Mucosa of descending colon (tissue), 3 donors: ENCODE measurements at regions not wholly inside any gene's neighbourhood (a gene's known extent, or its start where the extent isn't known, plus 50 kb on each side); places are given as distances from the start of the nearest gene placed in this dataset.

Experiments
- ATAC-seq: fragments of 200-7000 bp; cut with Tn5 transposase; one replicate; pipeline ENCODE4 v1.9.1; 2020; ENCODE audit warnings: mild to moderate bottlenecking, moderate library complexity
- DNase-seq, 3 donors: peaks; one replicate each; pipeline ENCODE4 v3.0.0-alpha.2; 2020
- H3K36me3 ChIP-seq: fragments of 200-600 bp; one replicate; pipeline ENCODE4 v1.8.0; 2021; ENCODE audit warnings: low read depth, mild to moderate bottlenecking
- H3K4me1 ChIP-seq: fragments of 200-600 bp; one replicate; pipeline ENCODE4 v1.8.0; 2021; ENCODE audit warnings: low read depth, mild to moderate bottlenecking
- H3K4me3 ChIP-seq: fragments of 200-600 bp; one replicate; pipeline ENCODE4 v1.8.0; 2021; ENCODE audit warnings: mild to moderate bottlenecking
- H3K9me3 ChIP-seq: fragments of 200-600 bp; one replicate; pipeline ENCODE4 v1.8.0; 2021; ENCODE audit warnings: mild to moderate bottlenecking
- CTCF ChIP-seq: fragments of 200-600 bp; IDR thresholded peaks from one replicate; pipeline ENCODE4 v1.8.0; 2022; ENCODE audit warnings: antibody characterized with exemption, mild to moderate bottlenecking
- intact Hi-C, 2 donors: fragments of 100-400 bp; cut with DNase I in 1 of 2; cut with micrococcal nuclease in 1 of 2; formaldehyde crosslinking; loops; one replicate each; pipeline versions ENCODE4 v1.11.0 to v1.11.1; 2022; cut with DNase I, micrococcal nuclease
- donor health status: DM: no; HTN: no; CAD: no; lungs with moderate emphysema.
- donor health status: DM: no; HTN: no; CAD: no.
- donor health status: DM: no; HTN: yes; CAD: no.

- DNase-seq (no peak), ATAC-seq (no peak)
- H3K4me3 ChIP-seq = no peak overlapping the region
- no peaks in the 10 kb centered on the region for H3K4me1 ChIP-seq
- no peak for TF ChIP-seq CTCF
- intact Hi-C loops = no loop called here
- H3K36me3 ChIP-seq = no peaks in the 10 kb centered on the region
- no peaks in the 10 kb centered on the region for H3K9me3 ChIP-seq
Observed at GRCh38 chr17:5862395-5862794, 207.8 kb upstream of the WSCD1 start.

GRCh38 chr17:5864741-5865657, 205.2 kb upstream of the WSCD1 start:
- no peaks in the 10 kb centered on the region for H3K4me1 ChIP-seq
- H3K36me3 ChIP-seq = no peaks in the 10 kb centered on the region
- no peaks in the 10 kb centered on the region for H3K9me3 ChIP-seq
- DNase-seq (no peak), ATAC-seq (no peak)
- no peak overlapping the region for H3K4me3 ChIP-seq
- intact Hi-C loops = no loop called here
- no peak for TF ChIP-seq CTCF

- intact Hi-C loops = no loop called here
- Histone ChIP-seq H3K36me3 (no peaks in the 10 kb centered on the region), H3K9me3 (no peaks in the 10 kb centered on the region), H3K4me3 (no peak overlapping the region), H3K4me1 (no peaks in the 10 kb centered on the region)
- no peak for TF ChIP-seq CTCF
- ATAC-seq (no peak), DNase-seq (no peak)
Observed at GRCh38 chr17:5866978-5867377, 203.2 kb upstream of the WSCD1 start.

GRCh38 chr17:5869041-5869745, 201.0 kb upstream of the WSCD1 start:
- TF ChIP-seq CTCF = no peak
- intact Hi-C loops = no loop called here
- no peaks in the 10 kb centered on the region for H3K36me3 ChIP-seq
- ATAC-seq (no peak), DNase-seq (no peak)
- no peak overlapping the region for H3K4me3 ChIP-seq
- H3K9me3 ChIP-seq = no peaks in the 10 kb centered on the region
- no peaks in the 10 kb centered on the region for H3K4me1 ChIP-seq

- Histone ChIP-seq H3K9me3 (no peaks in the 10 kb centered on the region), H3K4me1 (no peaks in the 10 kb centered on the region), H3K36me3 (no peaks in the 10 kb centered on the region), H3K4me3 (no peak overlapping the region)
- TF ChIP-seq CTCF = no peak
- intact Hi-C loops = no loop called here
- DNase-seq = no peak
- ATAC-seq = no peak
Observed at GRCh38 chr17:5870231-5870953, 199.8 kb upstream of the WSCD1 start.
